OCI-LY3 (cell line): ENCODE measurements at regions not wholly inside any gene's neighbourhood (a gene's known extent, or its start where the extent isn't known, plus 50 kb on each side); places are given as distances from the start of the nearest gene placed in this dataset.
A peak's percentile ranks its signal among the peaks of the same experiment; 100 is the strongest.

Source experiments
- H2AFZ ChIP-seq: fragments of 200-600, 300-600 bp; shearing (Covaris generic); 2 replicates; pipeline ENCODE4 v1.6.0; 2014; ENCODE audit warnings: antibody characterized with exemption, low read depth, low read length
- H3K27ac ChIP-seq: fragments of 200-600, 300-600 bp; sonication (generic); 2 replicates; pipeline ENCODE4 v1.5.1; 2014; ENCODE audit warnings: mild to moderate bottlenecking, low read length, moderate library complexity, mixed read lengths
- H3K27me3 ChIP-seq: fragments of 200-600, 300-600 bp; sonication (generic); 2 replicates; pipeline ENCODE4 v1.6.1; 2014; ENCODE audit warnings: low read depth, low read length, mixed read lengths
- H3K36me3 ChIP-seq: fragments of 200-600, 300-600 bp; sonication (generic); replicated peaks from 2 replicates; pipeline ENCODE3; 2014; ENCODE audit warnings: low read depth, low read length, mixed read lengths
- H3K4me1 ChIP-seq: fragments of 300-600, 200-600 bp; sonication (generic); 2 replicates; pipeline ENCODE4 v1.6.1; 2014; ENCODE audit warnings: low read length, mixed read lengths
- H3K4me2 ChIP-seq: fragments of 200-600, 300-600 bp; sonication (generic); 2 replicates; pipeline ENCODE4 v1.6.1; 2014; ENCODE audit warnings: low read length, mixed read lengths
- H3K4me3 ChIP-seq: fragments of 300-600, 200-600 bp; sonication (generic); 2 replicates; pipeline ENCODE4 v1.5.1; 2014; ENCODE audit warnings: antibody characterized with exemption, mild to moderate bottlenecking, low read length, moderate library complexity
- H3K79me2 ChIP-seq: fragments of 300-600, 200-600 bp; shearing (Covaris generic); 2 replicates; pipeline ENCODE4 v1.6.1; 2014; ENCODE audit warnings: mild to moderate bottlenecking, low read length, mixed read lengths
- H3K9ac ChIP-seq: fragments of 300-600, 200-600 bp; shearing (Covaris generic); 2 replicates; pipeline ENCODE4 v1.6.0; 2014; ENCODE audit warnings: mild to moderate bottlenecking, low read length, moderate library complexity
- H3K9me3 ChIP-seq: fragments of 200-600, 300-600 bp; shearing (Covaris generic); 2 replicates; pipeline ENCODE4 v1.6.1; 2014; ENCODE audit warnings: low read length, mixed read lengths; ENCODE audit not compliant: insufficient read depth
- H4K20me1 ChIP-seq: fragments of 200-600, 300-600 bp; sonication (generic); 2 replicates; pipeline ENCODE4 v1.6.1; 2016; ENCODE audit warnings: low read length, mixed read lengths; ENCODE audit not compliant: insufficient read depth
- CTCF ChIP-seq: fragments of 200-600, 300-600 bp; sonication (generic); IDR thresholded peaks from 2 replicates; pipeline ENCODE4 v1.5.1; 2014; ENCODE audit warnings: antibody characterized with exemption, low read length, low read depth
- EZH2phosphoT487 ChIP-seq: fragments of 200-600 bp; shearing (Covaris generic); IDR thresholded peaks from 2 replicates; pipeline ENCODE4 v1.6.1; 2018; ENCODE audit warnings: antibody characterized with exemption, mixed run types, low read depth

- H3K9me3 ChIP-seq = no peaks in the 10 kb centered on the region
- no peak for TF ChIP-seq EZH2phosphoT487
- TF ChIP-seq CTCF = no peak
- no peaks in the 10 kb centered on the region for H3K36me3 ChIP-seq
- H3K79me2 ChIP-seq = no peaks in the 10 kb centered on the region
- H3K27ac ChIP-seq = no peak overlapping the region
- H3K4me1 ChIP-seq = peaks cover 4% of the 10 kb centered on the region
- no peak overlapping the region for H3K4me3 ChIP-seq
- H4K20me1 ChIP-seq = no peaks in the 10 kb centered on the region
- no peak overlapping the region for H3K4me2 ChIP-seq
- no peak overlapping the region for H2AFZ ChIP-seq
- no peak overlapping the region for H3K9ac ChIP-seq
- H3K27me3 ChIP-seq = no peaks in the 10 kb centered on the region
These were observed 107.8 kb upstream of the COL5A2 start for GRCh38 chr2:189287363-189287762.

- no peaks in the 10 kb centered on the region for H4K20me1 ChIP-seq
- no peak overlapping the region for H2AFZ ChIP-seq
- no peak overlapping the region for H3K9ac ChIP-seq
- H3K27me3 ChIP-seq = no peaks in the 10 kb centered on the region
- no peaks in the 10 kb centered on the region for H3K9me3 ChIP-seq
- peak; percentile 85 for TF ChIP-seq CTCF
- TF ChIP-seq EZH2phosphoT487 = no peak
- H3K27ac ChIP-seq = no peak overlapping the region
- no peaks in the 10 kb centered on the region for H3K79me2 ChIP-seq
- no peak overlapping the region for H3K4me3 ChIP-seq
- H3K4me2 ChIP-seq = peak overlapping the region; percentile 5; the same call in 1 of the 2 replicates
- no peaks in the 10 kb centered on the region for H3K36me3 ChIP-seq
- peaks cover 4% of the 10 kb centered on the region for H3K4me1 ChIP-seq
These were observed 108.5 kb upstream of the COL5A2 start for GRCh38 chr2:189287982-189288521.

- Histone ChIP-seq H3K79me2 (no peaks in the 10 kb centered on the region), H3K27ac (no peak overlapping the region), H3K4me1 (peaks cover 4% of the 10 kb centered on the region), H3K4me3 (no peak overlapping the region), H3K36me3 (no peaks in the 10 kb centered on the region), H4K20me1 (no peaks in the 10 kb centered on the region), H3K9me3 (no peaks in the 10 kb centered on the region), H3K4me2 (no peak overlapping the region), H2AFZ (no peak overlapping the region), H3K27me3 (no peaks in the 10 kb centered on the region), H3K9ac (no peak overlapping the region)
- TF ChIP-seq EZH2phosphoT487 (no peak), CTCF (no peak)
These were observed 111.9 kb upstream of the COL5A2 start for GRCh38 chr2:189291460-189291859.

- Histone ChIP-seq H3K4me3 (no peak overlapping the region), H2AFZ (no peak overlapping the region), H3K4me1 (peaks cover 2% of the 10 kb centered on the region), H3K36me3 (no peaks in the 10 kb centered on the region), H3K9ac (no peak overlapping the region), H3K79me2 (no peaks in the 10 kb centered on the region), H3K4me2 (no peak overlapping the region), H3K27me3 (no peaks in the 10 kb centered on the region), H3K9me3 (no peaks in the 10 kb centered on the region), H3K27ac (no peak overlapping the region), H4K20me1 (no peaks in the 10 kb centered on the region)
- TF ChIP-seq EZH2phosphoT487 (no peak), CTCF (no peak)
These were observed 113.6 kb upstream of the COL5A2 start for GRCh38 chr2:189293164-189293563.
